Keratinocyte (primary cell): ENCODE measurements at regions not wholly inside any gene's neighbourhood (a gene's known extent, or its start where the extent isn't known, plus 50 kb on each side); places are given as distances from the start of the nearest gene placed in this dataset.

ENCODE experiments used
- DNase-seq: peaks from one replicate; pipeline ENCODE4 v3.0.0-alpha.2; 2011; ENCODE audit warnings: low read depth, missing footprints, low spot score
- FAIRE-seq: peaks from 2 replicates; lab custom pipeline; 2011; peaks lifted over from hg19 to GRCh38; lab: Jason Lieb, UNC
- H2AFZ ChIP-seq: 2 replicates; pipeline ENCODE4 v1.6.0; 2012; ENCODE audit warnings: low read length, control low read depth, inconsistent platforms; ENCODE audit not compliant: control insufficient read depth
- H3K27ac ChIP-seq: 2 replicates; pipeline ENCODE4 v1.5.1; 2011; ENCODE audit warnings: low read length; ENCODE audit not compliant: control insufficient read depth, insufficient read depth
- H3K27me3 ChIP-seq: 3 replicates; pipeline ENCODE4 v1.6.0; 2011; ENCODE audit warnings: low read length; ENCODE audit not compliant: control insufficient read depth, insufficient read depth; ENCODE audit errors: extremely low read depth
- H3K36me3 ChIP-seq, 2 experiments: 2 replicates in 1 of 2; 3 replicates in 1 of 2; pipeline ENCODE4 v1.5.1; 2011; ENCODE audit warnings: low read length in 2 of 2, mild to moderate bottlenecking in 1 of 2; ENCODE audit not compliant: control insufficient read depth in 2 of 2, insufficient read depth in 2 of 2; ENCODE audit errors: extremely low read depth in 1 of 2
- H3K4me1 ChIP-seq: 3 replicates; pipeline ENCODE4 v1.5.1; 2011; ENCODE audit warnings: low read length; ENCODE audit not compliant: control insufficient read depth, insufficient read depth; ENCODE audit errors: extremely low read depth
- H3K4me2 ChIP-seq: 3 replicates; pipeline ENCODE4 v1.6.0; 2011; ENCODE audit warnings: low read depth, low read length; ENCODE audit not compliant: control insufficient read depth, insufficient read depth; ENCODE audit errors: extremely low read depth
- H3K4me3 ChIP-seq, 3 experiments: fragments of 200-600 bp in 1 of 3; sonication (generic) in 1 of 3; 2 replicates in 2 of 3; 3 replicates in 1 of 3; pipeline ENCODE4 v1.5.1; 2011 to 2016; ENCODE audit warnings: low read length in 3 of 3, mild to moderate bottlenecking in 3 of 3, control low read depth in 2 of 3, inconsistent platforms in 1 of 3, low read depth in 1 of 3, mixed read lengths in 1 of 3, mixed run types in 1 of 3, moderate library complexity in 1 of 3; ENCODE audit not compliant: control insufficient read depth in 2 of 3, insufficient read depth in 2 of 3; ENCODE audit errors: extremely low read depth in 1 of 3
- H3K79me2 ChIP-seq: 2 replicates; pipeline ENCODE4 v1.6.0; 2012; ENCODE audit warnings: low read length; ENCODE audit not compliant: control insufficient read depth, insufficient read depth
- H3K9ac ChIP-seq: 3 replicates; pipeline ENCODE4 v1.6.0; 2011; ENCODE audit warnings: low read length; ENCODE audit not compliant: control insufficient read depth, insufficient read depth; ENCODE audit errors: extremely low read depth
- H3K9me1 ChIP-seq: 3 replicates; pipeline ENCODE4 v1.6.0; 2011; ENCODE audit warnings: low read length; ENCODE audit not compliant: control insufficient read depth, insufficient read depth; ENCODE audit errors: extremely low read depth
- H3K9me3 ChIP-seq: 2 replicates; pipeline ENCODE4 v1.5.1; 2012; ENCODE audit warnings: low read depth, low read length; ENCODE audit not compliant: control insufficient read depth
- H4K20me1 ChIP-seq: 3 replicates; pipeline ENCODE4 v1.6.0; 2011; ENCODE audit warnings: low read length; ENCODE audit not compliant: control insufficient read depth, insufficient read depth; ENCODE audit errors: extremely low read depth
- EZH2 ChIP-seq: IDR thresholded peaks from one replicate; pipeline ENCODE4 v1.6.1; 2012; ENCODE audit warnings: inconsistent platforms, mild to moderate bottlenecking, low read length, moderate library complexity
- dilution Hi-C: fragments of 300-500 bp; cut with MboI; formaldehyde crosslinking; loops from one replicate; pipeline ENCODE4 v1.7.0; 2020; ENCODE audit warnings: low sequenced_read_pairs; ENCODE audit not compliant: extremely low pct_ligation_motif_present
- TF ChIP-seq, protein P1 (sequence below), 3 experiments: IDR thresholded peaks in 1 of 3; conservative IDR thresholded peaks in 1 of 3; optimal IDR thresholded peaks in 1 of 3; 2 replicates in 2 of 3; 3 replicates in 1 of 3; pipeline versions ENCODE3 to v1.5.1; 2011; ENCODE audit warnings: low read length in 3 of 3, mild to moderate bottlenecking in 3 of 3, moderate library complexity in 2 of 3, control low read depth in 1 of 3, inconsistent platforms in 1 of 3; ENCODE audit not compliant: insufficient read depth in 2 of 3; ENCODE audit errors: extremely low read depth in 1 of 3

GRCh38 chr10:118462401-118462800, 120.3 kb upstream of the FAM204A start:
- dilution Hi-C loops = no loop called here
- H3K27me3 ChIP-seq = no peaks in the 10 kb centered on the region
- no peak overlapping the region for H3K9ac ChIP-seq
- no peak overlapping the region for H2AFZ ChIP-seq
- no peak for FAIRE-seq
- peaks cover 5% of the 10 kb centered on the region for H3K4me1 ChIP-seq
- H4K20me1 ChIP-seq = no peaks in the 10 kb centered on the region
- H3K79me2 ChIP-seq = no peaks in the 10 kb centered on the region
- no peak for DNase-seq
- H3K4me3 ChIP-seq = no peak overlapping the region
- no peaks in the 10 kb centered on the region for H3K9me1 ChIP-seq
- no peaks in the 10 kb centered on the region for H3K36me3 ChIP-seq
- H3K4me2 ChIP-seq = no peak overlapping the region
- H3K27ac ChIP-seq = no peak overlapping the region
- no peak for TF ChIP-seq EZH2
- TF ChIP-seq, protein P1, sequence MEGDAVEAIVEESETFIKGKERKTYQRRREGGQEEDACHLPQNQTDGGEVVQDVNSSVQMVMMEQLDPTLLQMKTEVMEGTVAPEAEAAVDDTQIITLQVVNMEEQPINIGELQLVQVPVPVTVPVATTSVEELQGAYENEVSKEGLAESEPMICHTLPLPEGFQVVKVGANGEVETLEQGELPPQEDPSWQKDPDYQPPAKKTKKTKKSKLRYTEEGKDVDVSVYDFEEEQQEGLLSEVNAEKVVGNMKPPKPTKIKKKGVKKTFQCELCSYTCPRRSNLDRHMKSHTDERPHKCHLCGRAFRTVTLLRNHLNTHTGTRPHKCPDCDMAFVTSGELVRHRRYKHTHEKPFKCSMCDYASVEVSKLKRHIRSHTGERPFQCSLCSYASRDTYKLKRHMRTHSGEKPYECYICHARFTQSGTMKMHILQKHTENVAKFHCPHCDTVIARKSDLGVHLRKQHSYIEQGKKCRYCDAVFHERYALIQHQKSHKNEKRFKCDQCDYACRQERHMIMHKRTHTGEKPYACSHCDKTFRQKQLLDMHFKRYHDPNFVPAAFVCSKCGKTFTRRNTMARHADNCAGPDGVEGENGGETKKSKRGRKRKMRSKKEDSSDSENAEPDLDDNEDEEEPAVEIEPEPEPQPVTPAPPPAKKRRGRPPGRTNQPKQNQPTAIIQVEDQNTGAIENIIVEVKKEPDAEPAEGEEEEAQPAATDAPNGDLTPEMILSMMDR (optimal IDR thresholded peaks at IDR 0.05 in 1 of 3, IDR thresholded peaks at IDR 0.05 in 1 of 3, conservative IDR thresholded peaks at IDR 0.05 in 1 of 3; ENCODE audit: extremely low read depth in 1 of 3, insufficient read depth in 2 of 3, low read length in 3 of 3) = no peak
- H3K9me3 ChIP-seq = no peaks in the 10 kb centered on the region

DNA sequence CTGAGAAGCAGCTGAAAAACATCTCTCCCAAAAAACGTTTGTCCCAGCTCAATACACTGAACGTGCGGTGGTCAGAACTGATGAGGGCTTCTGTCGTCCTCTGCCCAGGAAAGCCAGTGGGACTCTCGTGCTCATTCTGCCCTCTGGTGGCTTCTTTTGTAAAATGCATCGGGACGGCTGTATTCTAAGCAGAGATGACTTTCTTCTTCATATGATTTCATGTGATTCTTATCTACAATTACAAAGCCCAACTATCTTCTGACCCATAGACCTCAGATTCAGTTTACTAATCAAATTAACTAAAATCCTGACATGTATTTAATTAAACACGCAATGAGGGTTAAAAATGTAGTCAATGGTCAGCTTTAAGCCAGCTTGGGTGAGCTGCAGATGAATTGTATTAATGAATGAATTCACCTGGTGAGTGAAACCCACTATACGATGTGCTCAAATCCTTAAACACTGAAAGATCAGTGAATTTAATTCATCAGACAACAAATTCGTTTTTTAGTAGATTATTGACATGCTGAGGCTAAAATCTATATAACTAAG, 117.6 kb upstream of the FAM204A start:
- H3K9me3 ChIP-seq = no peaks in the 10 kb centered on the region
- H3K27ac ChIP-seq = no peak overlapping the region
- H4K20me1 ChIP-seq = no peaks in the 10 kb centered on the region
- no peak overlapping the region for H3K4me3 ChIP-seq
- H3K36me3 ChIP-seq = no peaks in the 10 kb centered on the region
- dilution Hi-C loops = no loop called here
- DNase-seq (no peak), FAIRE-seq (peak; percentile 94)
- peak overlapping the region; percentile 33 for H3K4me2 ChIP-seq
- H3K27me3 ChIP-seq = no peaks in the 10 kb centered on the region
- H3K4me1 ChIP-seq = peaks cover 5% of the 10 kb centered on the region
- H3K79me2 ChIP-seq = no peaks in the 10 kb centered on the region
- no peaks in the 10 kb centered on the region for H3K9me1 ChIP-seq
- peak overlapping the region; percentile 62 for H2AFZ ChIP-seq
- TF ChIP-seq EZH2 = no peak
- TF ChIP-seq, protein P1 (optimal IDR thresholded peaks at IDR 0.05 in 1 of 3, IDR thresholded peaks at IDR 0.05 in 1 of 3, conservative IDR thresholded peaks at IDR 0.05 in 1 of 3; ENCODE audit: extremely low read depth in 1 of 3, insufficient read depth in 2 of 3, low read length in 3 of 3) = peak; percentile 70 to 75 (median 71)
- no peak overlapping the region for H3K9ac ChIP-seq
